GM12878 (cell line): ENCODE measurements at regions not wholly inside any gene's neighbourhood (a gene's known extent, or its start where the extent isn't known, plus 50 kb on each side); places are given as distances from the start of the nearest gene placed in this dataset.

Source experiments
- ATAC-seq: fragments of 200-7000 bp; cut with Tn5 transposase; 3 replicates; pipeline ENCODE4 v1.9.1; 2020; ENCODE audit warnings: mild to moderate bottlenecking, moderate library complexity
- BruUV-seq: library from RNA; stranded (reverse); fragments of 400-500 nt; replicated peaks from 2 replicates; lab custom pipeline; 2021; lab: Mats Ljungman, UMichigan
- CTCF ChIA-PET: fragments of 300-600 bp; sonication (Branson Sonifier 250); formaldehyde crosslinking; extraction: SDS; loops from one replicate; lab custom pipeline; 2021; ENCODE audit warnings: inconsistent platforms; lab: Yijun Ruan, JAX
- POLR2A ChIA-PET: fragments of 350-600 bp; formaldehyde crosslinking; extraction: SDS; loops from one replicate; lab custom pipeline; 2021; ENCODE audit warnings: inconsistent platforms; lab: Charles Lee
- RAD21 ChIA-PET: fragments of 300-600 bp; sonication (Branson Sonifier 250); formaldehyde crosslinking; loops from one replicate; lab custom pipeline; 2023; ENCODE audit warnings: antibody characterized with exemption; ENCODE audit not compliant: unreplicated experiment; lab: Charles Lee
- SMC1A ChIA-PET: fragments of 300-600 bp; sonication (Branson Sonifier 250); formaldehyde crosslinking; loops from one replicate; lab custom pipeline; 2023; ENCODE audit not compliant: unreplicated experiment, uncharacterized antibody; lab: Charles Lee
- DNase-seq: peaks from one replicate; pipeline ENCODE4 v3.0.0-alpha.2; 2011; ENCODE audit warnings: low read depth, low spot score
- FAIRE-seq: peaks from 3 replicates; lab custom pipeline; 2011; peaks lifted over from hg19 to GRCh38; lab: Jason Lieb, UNC
- H2AFZ ChIP-seq: 2 replicates; pipeline ENCODE4 v1.6.0; 2011; ENCODE audit warnings: low read depth, low read length, control low read depth; ENCODE audit not compliant: control insufficient read depth
- H3K27ac ChIP-seq: 2 replicates; pipeline ENCODE4 v1.5.1; 2011; ENCODE audit warnings: control low read depth; ENCODE audit not compliant: control insufficient read depth, insufficient read depth
- H3K27me3 ChIP-seq, 2 experiments: replicated peaks in 1 of 2; 2 replicates each; pipeline versions ENCODE4 v1.6.0 to v1.6.1; 2011; ENCODE audit warnings: low read length in 1 of 2; ENCODE audit not compliant: control insufficient read depth in 2 of 2, insufficient read depth in 2 of 2
- H3K36me3 ChIP-seq, 2 experiments: 2 replicates each; pipeline ENCODE4 v1.5.1; 2011; ENCODE audit warnings: low read length in 1 of 2; ENCODE audit not compliant: control insufficient read depth in 2 of 2, insufficient read depth in 2 of 2
- H3K4me1 ChIP-seq: 2 replicates; pipeline ENCODE4 v1.6.1; 2011; ENCODE audit warnings: mild to moderate bottlenecking, low read length, moderate library complexity, mixed read lengths; ENCODE audit not compliant: control insufficient read depth, insufficient read depth
- H3K4me2 ChIP-seq: 2 replicates; pipeline ENCODE4 v1.6.0; 2011; ENCODE audit warnings: control low read depth; ENCODE audit not compliant: control insufficient read depth, insufficient read depth
- H3K4me3 ChIP-seq: fragments of 200-600 bp; sonication (generic); 2 replicates; pipeline ENCODE4 v1.5.1; 2016
- H3K79me2 ChIP-seq: 2 replicates; pipeline ENCODE4 v1.6.0; 2011; ENCODE audit warnings: low read length; ENCODE audit not compliant: control insufficient read depth, insufficient read depth
- H3K9ac ChIP-seq: 2 replicates; pipeline ENCODE4 v1.8.0; 2011; ENCODE audit warnings: low read length, control low read depth, mixed read lengths; ENCODE audit not compliant: control insufficient read depth, insufficient read depth
- H3K9me3 ChIP-seq: replicated peaks from 3 replicates; pipeline ENCODE4 v1.5.1; 2011; ENCODE audit warnings: mild to moderate bottlenecking, low read length; ENCODE audit not compliant: control insufficient read depth, insufficient read depth
- H4K20me1 ChIP-seq: 2 replicates; pipeline ENCODE4 v1.6.0; 2011; ENCODE audit not compliant: control insufficient read depth, insufficient read depth
- ATF2 ChIP-seq: IDR thresholded peaks from 2 replicates; pipeline ENCODE4 v1.6.1; 2012; ENCODE audit warnings: low read length, inconsistent platforms
- BACH1 ChIP-seq: fragments of 450-650 bp; IDR thresholded peaks from 2 replicates; pipeline ENCODE4 v1.6.1; 2017; ENCODE audit warnings: mild to moderate bottlenecking, borderline replicate concordance
- FOXK2 ChIP-seq: fragments of 450-650 bp; IDR thresholded peaks from 2 replicates; pipeline ENCODE4 v1.6.1; 2017; ENCODE audit warnings: mild to moderate bottlenecking, moderate library complexity
- MTA3 ChIP-seq: IDR thresholded peaks from 2 replicates; pipeline ENCODE4 v1.6.1; 2012; ENCODE audit warnings: low read length, inconsistent platforms, borderline replicate concordance
- NFYA ChIP-seq: IDR thresholded peaks from 2 replicates; pipeline ENCODE4 v1.6.1; 2011; ENCODE audit warnings: low read depth, mild to moderate bottlenecking, low read length, improper control_type of control experiment, borderline replicate concordance
- POLR2A ChIP-seq: IDR thresholded peaks from 2 replicates; pipeline ENCODE4 v1.6.1; 2011; ENCODE audit warnings: low read depth, mild to moderate bottlenecking, low read length
- PRDM15 ChIP-seq: fragments of 450-650 bp; formaldehyde crosslinking; IDR thresholded peaks from 2 replicates; pipeline ENCODE4 v1.4.0; 2020; ENCODE audit warnings: mild to moderate bottlenecking, moderate library complexity
- RAD51 ChIP-seq: fragments of 450-650 bp; IDR thresholded peaks from 2 replicates; pipeline ENCODE4 v1.6.1; 2016; ENCODE audit warnings: moderate library complexity, mild to moderate bottlenecking, inconsistent platforms
- RELA ChIP-seq: fragments of 450-650 bp; IDR thresholded peaks from 2 replicates; pipeline ENCODE4 v1.8.0; 2014; ENCODE audit warnings: borderline replicate concordance; ENCODE audit not compliant: partially characterized antibody
- TCF7 ChIP-seq: IDR thresholded peaks from 2 replicates; pipeline ENCODE4 v1.6.1; 2014; ENCODE audit warnings: antibody characterized with exemption, borderline replicate concordance
- USF2 ChIP-seq: IDR thresholded peaks from 2 replicates; pipeline ENCODE4 v1.6.1; 2011; ENCODE audit warnings: low read depth, low read length, improper control_type of control experiment, borderline replicate concordance
- WGBS: methylation state at CpG from one replicate; pipeline ENCODE4 v1.1.6; 2016; ENCODE audit warnings: low lambda C conversion rate; ENCODE audit not compliant: insufficient replicate concordance, insufficient coverage; ENCODE audit errors: missing lambda C conversion rate; 5-methylcytosine and 5-hydroxymethylcytosine counted together
- in situ Hi-C: fragments of 300-500 bp; cut with MboI; formaldehyde crosslinking; loops from 9 replicates; pipeline ENCODE4 v1.14.3; 2018; ENCODE audit warnings: mixed read lengths
- intact Hi-C: fragments of 100-400 bp; cut with micrococcal nuclease; formaldehyde crosslinking; loops from one replicate; pipeline ENCODE4 v1.14.2; 2022; ENCODE audit not compliant: unreplicated experiment

GRCh38 chr6:21654361-21654760, 60.8 kb downstream of the SOX4 start:
- Histone ChIP-seq H2AFZ (no peak overlapping the region), H3K27me3 (no peaks in the 10 kb centered on the region), H3K36me3 (no peaks in the 10 kb centered on the region), H3K9me3 (no peaks in the 10 kb centered on the region), H3K4me3 (no peak overlapping the region), H4K20me1 (no peaks in the 10 kb centered on the region), H3K79me2 (no peaks in the 10 kb centered on the region), H3K4me2 (no peak overlapping the region), H3K27ac (no peak overlapping the region), H3K4me1 (no peaks in the 10 kb centered on the region), H3K9ac (no peak overlapping the region)
- DNase-seq = no peak
- no peak for TF ChIP-seq BACH1
- no peak for TF ChIP-seq RELA
- no peak for TF ChIP-seq PRDM15 (CRISPR knock-in tag)
- TF ChIP-seq FOXK2 = no peak
- TF ChIP-seq USF2 = no peak
- no peak for TF ChIP-seq ATF2
- TF ChIP-seq MTA3 = no peak
- TF ChIP-seq TCF7 = no peak
- TF ChIP-seq POLR2A = no peak
- TF ChIP-seq RAD51 = no peak
- TF ChIP-seq NFYA = no peak
- BruUV-seq = no TSS peak
- SMC1A ChIA-PET = no interaction called here
- FAIRE-seq = no peak
- POLR2A ChIA-PET = no interaction called here
- in situ Hi-C loops = no loop called here
- no peak for ATAC-seq
- RAD21 ChIA-PET = no interaction called here
- intact Hi-C loops = no loop called here
- CTCF ChIA-PET = no interaction called here
- 46% methylated on average over 2 of the region's 2 CpGs for WGBS
